ENCODE measurements at regions not wholly inside any gene's neighbourhood (a gene's known extent, or its start where the extent isn't known, plus 50 kb on each side); places are given as distances from the start of the nearest gene placed in this dataset.

DNA sequence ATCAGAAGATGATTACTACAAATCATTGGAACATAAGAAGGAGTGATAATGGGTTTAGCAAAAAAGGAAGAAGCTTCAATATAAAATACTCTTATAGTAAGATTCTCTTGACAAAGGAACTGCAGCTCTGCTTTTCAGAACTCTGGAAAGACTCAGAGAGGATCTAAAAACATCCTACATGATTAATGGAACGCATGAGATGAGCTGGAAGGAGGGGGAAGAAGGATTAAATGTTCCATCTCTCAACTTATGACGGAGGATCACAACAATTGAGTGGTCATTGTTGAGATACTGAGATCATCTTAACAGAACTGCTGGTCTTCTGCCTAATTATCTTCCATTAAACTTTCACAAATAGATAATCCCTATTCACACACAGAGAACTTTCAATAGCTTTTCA lies 267.5 kb upstream of the SLC8A1 start:
- TF ChIP-seq, protein P1, sequence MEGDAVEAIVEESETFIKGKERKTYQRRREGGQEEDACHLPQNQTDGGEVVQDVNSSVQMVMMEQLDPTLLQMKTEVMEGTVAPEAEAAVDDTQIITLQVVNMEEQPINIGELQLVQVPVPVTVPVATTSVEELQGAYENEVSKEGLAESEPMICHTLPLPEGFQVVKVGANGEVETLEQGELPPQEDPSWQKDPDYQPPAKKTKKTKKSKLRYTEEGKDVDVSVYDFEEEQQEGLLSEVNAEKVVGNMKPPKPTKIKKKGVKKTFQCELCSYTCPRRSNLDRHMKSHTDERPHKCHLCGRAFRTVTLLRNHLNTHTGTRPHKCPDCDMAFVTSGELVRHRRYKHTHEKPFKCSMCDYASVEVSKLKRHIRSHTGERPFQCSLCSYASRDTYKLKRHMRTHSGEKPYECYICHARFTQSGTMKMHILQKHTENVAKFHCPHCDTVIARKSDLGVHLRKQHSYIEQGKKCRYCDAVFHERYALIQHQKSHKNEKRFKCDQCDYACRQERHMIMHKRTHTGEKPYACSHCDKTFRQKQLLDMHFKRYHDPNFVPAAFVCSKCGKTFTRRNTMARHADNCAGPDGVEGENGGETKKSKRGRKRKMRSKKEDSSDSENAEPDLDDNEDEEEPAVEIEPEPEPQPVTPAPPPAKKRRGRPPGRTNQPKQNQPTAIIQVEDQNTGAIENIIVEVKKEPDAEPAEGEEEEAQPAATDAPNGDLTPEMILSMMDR (IDR thresholded peaks at IDR 0.05), result no peak
- no peak for TF ChIP-seq POLR2A (IDR thresholded peaks at IDR 0.05)

Data from thyroid gland (tissue), 4 donors.